ENCODE measurements at regions not wholly inside any gene's neighbourhood (a gene's known extent, or its start where the extent isn't known, plus 50 kb on each side); places are given as distances from the start of the nearest gene placed in this dataset.

DNA sequence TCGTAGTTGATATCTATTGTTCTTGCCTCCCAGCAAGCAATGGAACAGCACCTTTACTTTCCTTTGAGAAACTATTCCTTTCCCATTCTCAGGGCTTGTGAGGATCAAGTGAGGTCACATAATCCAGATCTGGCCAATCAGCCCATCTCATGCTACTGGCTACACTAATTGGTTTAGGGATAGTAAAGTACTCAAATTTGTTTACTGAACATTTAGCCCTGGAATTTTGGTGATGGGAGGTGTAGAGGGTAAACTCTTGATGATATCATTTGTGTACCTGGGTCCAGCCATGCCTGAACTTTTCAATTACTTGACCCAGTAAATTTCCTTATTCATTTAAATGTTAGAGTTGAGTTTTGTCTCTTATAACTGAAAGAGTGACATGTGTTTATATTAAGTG lies 195.8 kb upstream of the TNP1 start:
- TF ChIP-seq CTCF (conservative IDR thresholded peaks at IDR 0.05; ENCODE audit: low read depth, low read length): no peak
- H3K4me3 ChIP-seq (ENCODE audit: low read length): no peak overlapping the region
- no peak for DNase-seq (ENCODE audit: low read depth)

GRCh38 chr2:217054791-217055190 lies 194.9 kb upstream of the TNP1 start:
- no peak for TF ChIP-seq CTCF (conservative IDR thresholded peaks at IDR 0.05; ENCODE audit: low read depth, low read length)
- H3K4me3 ChIP-seq (ENCODE audit: low read length): no peak overlapping the region
- no peak for DNase-seq (ENCODE audit: low read depth)

DNA sequence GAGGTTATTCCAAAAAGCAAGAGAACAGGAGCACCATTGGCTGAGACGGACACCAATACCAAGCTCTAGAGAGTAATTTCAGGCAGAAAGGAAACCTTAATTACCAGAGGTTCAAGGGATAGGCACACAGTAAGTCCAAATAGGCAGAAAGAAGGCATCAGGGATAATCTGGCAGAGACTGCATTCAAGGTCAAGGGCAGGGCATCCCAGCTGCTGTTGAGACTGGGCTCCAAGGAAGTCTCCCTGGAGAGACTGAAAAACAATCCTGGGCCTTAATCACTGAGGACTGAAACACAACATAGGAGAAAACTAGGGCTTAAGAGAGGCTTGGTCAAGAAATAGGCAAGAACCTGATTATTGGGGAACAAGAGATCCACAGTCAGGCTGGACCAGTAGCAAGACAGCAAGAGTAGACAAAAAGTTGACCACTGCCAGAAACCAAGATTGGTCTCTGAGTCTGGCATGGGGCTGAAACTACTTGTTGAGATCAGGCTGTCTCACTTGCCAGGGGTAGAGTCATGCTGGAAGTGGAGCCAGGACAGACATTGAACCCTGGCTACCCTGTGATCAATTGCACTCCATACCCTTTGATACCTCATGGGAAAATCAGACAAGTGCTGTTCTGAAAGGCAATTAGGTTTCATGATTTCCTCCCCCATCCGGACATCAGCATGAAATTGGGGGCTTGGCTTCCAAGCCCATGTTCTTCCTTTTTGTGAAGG lies 193.2 kb upstream of the TNP1 start:
- TF ChIP-seq CTCF (conservative IDR thresholded peaks at IDR 0.05; ENCODE audit: low read depth, low read length): no peak
- H3K4me3 ChIP-seq (ENCODE audit: low read length): no peak overlapping the region
- DNase-seq (ENCODE audit: low read depth): no peak

DNA sequence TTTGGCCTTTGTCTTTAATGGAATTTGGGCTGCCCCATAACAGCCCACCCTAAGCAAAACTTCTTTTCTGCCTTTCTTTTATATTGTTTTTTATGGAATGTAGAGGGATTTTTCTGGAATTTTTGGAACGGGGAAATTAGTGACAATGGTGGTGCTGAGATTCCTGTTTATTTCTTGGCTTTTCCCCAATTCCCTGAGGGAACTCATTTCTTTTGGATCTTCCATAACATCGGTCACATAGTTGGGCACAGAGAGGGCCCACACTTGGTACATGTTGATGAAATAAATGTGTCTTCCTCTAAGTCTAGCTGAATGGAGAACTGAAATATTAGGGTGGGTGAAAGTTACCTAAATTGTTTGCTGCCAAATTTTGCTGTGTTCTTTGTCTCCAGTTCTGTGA lies 191.6 kb upstream of the TNP1 start:
- DNase-seq (ENCODE audit: low read depth): no peak
- H3K4me3 ChIP-seq (ENCODE audit: low read length): no peak overlapping the region
- no peak for TF ChIP-seq CTCF (conservative IDR thresholded peaks at IDR 0.05; ENCODE audit: low read depth, low read length)

- no peak overlapping the region for H3K4me3 ChIP-seq (ENCODE audit: low read length)
- DNase-seq (ENCODE audit: low read depth): no peak
- TF ChIP-seq CTCF (conservative IDR thresholded peaks at IDR 0.05; ENCODE audit: low read depth, low read length): no peak
Observed at GRCh38 chr2:217049956-217050355, 190.1 kb upstream of the TNP1 start.

DNA sequence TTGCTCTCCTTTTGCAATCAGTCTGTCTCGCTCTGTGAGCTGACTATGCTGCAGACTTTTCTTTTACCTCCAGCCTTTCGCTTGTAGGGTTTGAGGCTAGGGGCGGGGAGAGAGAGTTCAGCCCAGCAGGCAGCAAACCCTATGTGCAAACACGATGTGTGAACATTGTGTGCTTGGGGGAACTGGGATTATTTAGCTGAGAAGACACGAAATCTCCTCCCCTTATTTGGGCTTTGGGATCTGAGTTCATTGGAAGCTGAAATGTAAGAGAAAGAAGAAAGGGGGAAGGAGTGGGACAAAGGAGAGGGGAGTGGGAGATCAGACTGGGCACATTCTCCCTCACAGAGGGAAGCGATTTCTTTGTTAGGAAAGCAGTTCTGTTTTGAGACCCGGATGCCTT lies 189.6 kb upstream of the TNP1 start:
- no peak overlapping the region for H3K4me3 ChIP-seq (ENCODE audit: low read length)
- no peak for TF ChIP-seq CTCF (conservative IDR thresholded peaks at IDR 0.05; ENCODE audit: low read depth, low read length)
- DNase-seq (ENCODE audit: low read depth): no peak

GRCh38 chr2:217048730-217049129 lies 188.9 kb upstream of the TNP1 start:
- no peak for TF ChIP-seq CTCF (conservative IDR thresholded peaks at IDR 0.05; ENCODE audit: low read depth, low read length)
- DNase-seq (ENCODE audit: low read depth): no peak
- H3K4me3 ChIP-seq (ENCODE audit: low read length): no peak overlapping the region

All from retinal pigment epithelial cell (primary cell).